ENCODE measurements at regions not wholly inside any gene's neighbourhood (a gene's known extent, or its start where the extent isn't known, plus 50 kb on each side); places are given as distances from the start of the nearest gene placed in this dataset.

DNA sequence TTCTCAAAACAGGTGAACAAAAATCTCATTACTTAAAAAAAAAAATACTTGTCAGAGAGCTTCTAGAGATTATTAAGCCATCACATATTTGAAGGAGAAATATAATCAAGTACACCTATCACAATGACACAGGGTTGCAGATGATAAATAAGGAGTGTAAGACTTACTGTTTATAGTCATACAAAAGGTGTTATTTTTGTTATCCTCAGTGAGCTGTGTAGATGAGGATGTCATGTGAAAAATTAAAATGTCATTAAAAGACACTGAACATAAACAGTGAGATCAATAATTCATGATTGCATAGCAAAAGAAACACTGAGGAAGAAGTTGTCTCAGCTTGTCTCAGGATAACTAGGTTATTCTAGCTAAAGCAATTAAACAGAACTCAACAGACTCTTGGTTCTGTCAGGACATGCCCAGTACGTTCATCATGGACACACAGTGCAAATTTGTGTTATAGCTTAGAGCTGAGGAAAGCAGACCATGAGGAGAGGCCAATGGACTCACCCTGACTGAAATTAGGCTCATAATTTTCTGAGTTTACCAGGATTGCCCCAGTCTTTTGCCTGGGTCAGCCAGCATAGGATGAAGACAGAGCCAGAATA is 1162.6 kb upstream of the C9orf72 start:
- no peaks in the 10 kb centered on the region for H3K9me3 ChIP-seq (ENCODE audit: low read depth, low read length)
- no peaks in the 10 kb centered on the region for H3K4me1 ChIP-seq (ENCODE audit: insufficient read depth, low read length)
- no peaks in the 10 kb centered on the region for H3K27me3 ChIP-seq (ENCODE audit: insufficient read depth, low read length)
- H3K4me3 ChIP-seq (ENCODE audit: low read length) = no peak overlapping the region

GRCh38 chr9:28741459-28741858 is 1168.2 kb upstream of the C9orf72 start:
- Histone ChIP-seq H3K4me1 (ENCODE audit: insufficient read depth, low read length) (no peaks in the 10 kb centered on the region), H3K4me3 (ENCODE audit: low read length) (no peak overlapping the region), H3K9me3 (ENCODE audit: low read depth, low read length) (no peaks in the 10 kb centered on the region), H3K27me3 (ENCODE audit: insufficient read depth, low read length) (no peaks in the 10 kb centered on the region)

GRCh38 chr9:28747351-28747985 is 1174.2 kb upstream of the C9orf72 start:
- no peaks in the 10 kb centered on the region for H3K4me1 ChIP-seq (ENCODE audit: insufficient read depth, low read length)
- no peak overlapping the region for H3K4me3 ChIP-seq (ENCODE audit: low read length)
- H3K27me3 ChIP-seq (ENCODE audit: insufficient read depth, low read length) = no peaks in the 10 kb centered on the region
- H3K9me3 ChIP-seq (ENCODE audit: low read depth, low read length) = no peaks in the 10 kb centered on the region

DNA sequence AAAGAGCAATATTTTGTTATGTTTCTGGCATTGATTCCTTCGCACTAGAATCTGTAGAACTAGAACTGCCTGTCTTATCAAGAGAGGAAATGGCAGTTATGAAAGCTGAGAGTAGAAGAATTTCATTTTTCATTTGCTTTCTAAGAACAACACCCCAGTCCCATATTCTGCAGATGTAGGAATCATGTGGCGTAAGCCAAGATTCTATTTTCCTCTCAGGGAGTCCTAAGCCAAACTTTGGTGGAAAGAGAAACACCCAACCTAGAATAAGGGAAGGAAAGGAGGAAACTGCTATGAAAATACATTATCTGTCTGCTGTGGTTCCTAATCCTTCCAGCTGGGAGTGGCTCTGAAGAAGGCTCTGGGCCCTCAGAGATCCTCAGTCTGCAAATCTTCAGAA is 1176.9 kb upstream of the C9orf72 start:
- no peak overlapping the region for H3K4me3 ChIP-seq (ENCODE audit: low read length)
- H3K27me3 ChIP-seq (ENCODE audit: insufficient read depth, low read length) = no peaks in the 10 kb centered on the region

DNA sequence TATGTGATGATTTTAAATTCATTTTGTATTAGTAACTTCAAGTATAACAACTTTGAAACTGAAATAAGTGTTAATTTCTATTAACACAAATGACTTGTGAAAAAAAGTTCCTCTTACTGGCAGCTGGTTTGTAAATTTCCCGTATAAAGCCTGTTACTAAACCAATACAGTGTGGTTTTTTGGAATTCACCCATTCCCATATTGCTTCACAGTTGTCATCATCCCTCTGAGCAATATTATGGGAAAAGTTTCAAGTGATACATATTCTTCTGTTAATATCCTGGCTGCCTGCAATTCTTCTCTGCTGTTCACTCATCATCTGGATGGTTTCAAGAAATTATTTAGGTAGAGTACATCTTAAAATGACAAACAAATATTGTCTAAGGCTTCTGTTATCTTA is 1185.1 kb upstream of the C9orf72 start:
- Histone ChIP-seq H3K27me3 (ENCODE audit: insufficient read depth, low read length) (no peaks in the 10 kb centered on the region), H3K4me3 (ENCODE audit: low read length) (no peak overlapping the region), H3K4me1 (ENCODE audit: insufficient read depth, low read length) (no peaks in the 10 kb centered on the region), H3K9me3 (ENCODE audit: low read depth, low read length) (no peaks in the 10 kb centered on the region)

More for the DNA sequence above, 1176.9 kb upstream of the C9orf72 start:
- Histone ChIP-seq H3K4me1 (ENCODE audit: insufficient read depth, low read length) (no peaks in the 10 kb centered on the region), H3K9me3 (ENCODE audit: low read depth, low read length) (no peaks in the 10 kb centered on the region)

- H3K4me3 ChIP-seq (ENCODE audit: low read length) = no peak overlapping the region
- H3K9me3 ChIP-seq (ENCODE audit: low read depth, low read length) = peaks cover 2% of the 10 kb centered on the region
- no peaks in the 10 kb centered on the region for H3K4me1 ChIP-seq (ENCODE audit: insufficient read depth, low read length)
- H3K27me3 ChIP-seq (ENCODE audit: insufficient read depth, low read length) = no peaks in the 10 kb centered on the region
Measured at GRCh38 chr9:28758971-28759370, 1185.7 kb upstream of the C9orf72 start.

- Histone ChIP-seq H3K27me3 (ENCODE audit: insufficient read depth, low read length) (no peaks in the 10 kb centered on the region), H3K4me3 (ENCODE audit: low read length) (no peak overlapping the region), H3K4me1 (ENCODE audit: insufficient read depth, low read length) (no peaks in the 10 kb centered on the region), H3K9me3 (ENCODE audit: low read depth, low read length) (peaks cover 11% of the 10 kb centered on the region)
Measured at GRCh38 chr9:28762167-28762566, 1188.9 kb upstream of the C9orf72 start.

DNA sequence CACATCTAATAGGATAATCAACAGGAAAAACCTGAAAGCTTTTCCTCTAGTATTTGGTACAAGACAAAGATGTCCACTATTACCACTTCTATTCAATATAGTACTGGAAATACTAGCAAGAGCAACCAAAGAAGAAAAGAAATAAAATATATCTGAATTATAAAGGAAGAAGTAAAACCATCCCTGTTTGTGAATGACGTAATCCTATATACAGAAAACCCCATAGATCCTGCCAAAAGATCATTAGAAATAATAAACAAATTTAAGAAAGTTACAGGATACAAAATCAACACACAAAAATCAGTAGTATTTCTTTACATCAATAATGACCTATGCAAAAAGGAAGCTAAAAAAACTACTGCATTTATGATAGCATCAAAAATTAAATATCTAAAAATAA is 1191.3 kb upstream of the C9orf72 start:
- Histone ChIP-seq H3K4me3 (ENCODE audit: low read length) (no peak overlapping the region), H3K27me3 (ENCODE audit: insufficient read depth, low read length) (no peaks in the 10 kb centered on the region)

GRCh38 chr9:28770226-28770625 is 1196.9 kb upstream of the C9orf72 start:
- Histone ChIP-seq H3K4me3 (ENCODE audit: low read length) (no peak overlapping the region), H3K27me3 (ENCODE audit: insufficient read depth, low read length) (no peaks in the 10 kb centered on the region), H3K9me3 (ENCODE audit: low read depth, low read length) (peaks cover 4% of the 10 kb centered on the region), H3K4me1 (ENCODE audit: insufficient read depth, low read length) (no peaks in the 10 kb centered on the region)

More for the DNA sequence above, 1191.3 kb upstream of the C9orf72 start:
- Histone ChIP-seq H3K9me3 (ENCODE audit: low read depth, low read length) (peaks cover 11% of the 10 kb centered on the region), H3K4me1 (ENCODE audit: insufficient read depth, low read length) (no peaks in the 10 kb centered on the region)

DNA sequence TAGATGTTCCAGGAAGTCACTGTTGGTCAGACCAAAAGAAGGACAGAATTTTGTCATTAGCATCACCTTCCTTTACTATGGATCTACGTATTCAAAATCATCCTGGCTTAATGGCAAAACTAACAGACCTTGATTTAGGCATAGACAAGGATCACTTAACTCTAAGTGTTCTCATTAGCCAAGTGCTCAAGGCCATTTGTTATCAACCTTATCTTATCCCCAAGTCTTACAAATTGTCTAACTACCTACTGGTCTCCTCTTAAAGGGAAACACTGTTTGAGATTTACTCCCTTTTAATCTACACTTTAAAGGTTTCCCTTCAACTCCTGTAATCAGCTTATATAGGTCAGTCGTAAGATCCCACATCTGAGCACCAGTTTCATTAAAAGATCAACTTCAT is 1197.5 kb upstream of the C9orf72 start:
- Histone ChIP-seq H3K27me3 (ENCODE audit: insufficient read depth, low read length) (no peaks in the 10 kb centered on the region), H3K9me3 (ENCODE audit: low read depth, low read length) (peaks cover 4% of the 10 kb centered on the region), H3K4me1 (ENCODE audit: insufficient read depth, low read length) (no peaks in the 10 kb centered on the region), H3K4me3 (ENCODE audit: low read length) (no peak overlapping the region)

DNA sequence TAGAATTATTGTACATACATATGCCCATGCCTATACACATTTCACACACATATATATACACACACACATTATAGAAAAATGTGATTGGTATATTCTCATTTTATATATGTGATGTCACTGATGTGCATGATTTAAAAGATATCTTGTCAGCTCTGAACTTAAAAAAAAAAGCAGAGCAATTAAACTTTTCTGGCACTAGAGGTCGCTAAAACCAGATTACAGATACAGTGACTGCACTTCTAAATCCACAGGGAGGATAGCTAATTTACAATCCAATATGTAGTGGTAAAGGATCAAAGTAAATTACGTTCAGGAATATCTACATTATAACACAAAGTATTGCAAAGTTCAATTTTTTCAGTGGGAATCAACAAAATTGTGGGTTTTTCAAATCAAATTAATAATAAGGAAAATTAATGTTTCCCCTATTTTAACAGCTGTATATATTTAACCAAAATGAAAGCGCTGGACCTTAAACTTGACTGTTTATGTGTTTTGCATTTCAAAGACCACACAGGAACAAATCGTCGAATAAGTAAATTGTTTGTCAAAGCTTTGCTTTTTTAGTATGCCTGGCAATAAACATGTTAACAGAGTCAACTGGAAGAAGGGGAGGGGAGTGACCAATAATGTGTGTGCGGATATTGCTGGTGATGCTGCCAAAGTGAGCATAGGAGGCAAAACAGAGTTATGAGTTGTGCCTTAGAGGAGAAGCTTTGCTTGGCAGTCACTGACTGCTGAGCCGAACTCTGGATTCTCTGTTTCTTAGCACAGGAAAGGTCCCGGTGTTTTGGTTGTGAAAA is 1201.4 kb upstream of the C9orf72 start:
- no peaks in the 10 kb centered on the region for H3K9me3 ChIP-seq (ENCODE audit: low read depth, low read length)
- no peaks in the 10 kb centered on the region for H3K27me3 ChIP-seq (ENCODE audit: insufficient read depth, low read length)
- no peaks in the 10 kb centered on the region for H3K4me1 ChIP-seq (ENCODE audit: insufficient read depth, low read length)
- H3K4me3 ChIP-seq (ENCODE audit: low read length) = no peak overlapping the region

- H3K4me3 ChIP-seq (ENCODE audit: low read length) = no peak overlapping the region
- no peaks in the 10 kb centered on the region for H3K27me3 ChIP-seq (ENCODE audit: insufficient read depth, low read length)
- no peaks in the 10 kb centered on the region for H3K4me1 ChIP-seq (ENCODE audit: insufficient read depth, low read length)
- H3K9me3 ChIP-seq (ENCODE audit: low read depth, low read length) = no peaks in the 10 kb centered on the region
Measured at GRCh38 chr9:28779243-28779642, 1206.0 kb upstream of the C9orf72 start.

DNA sequence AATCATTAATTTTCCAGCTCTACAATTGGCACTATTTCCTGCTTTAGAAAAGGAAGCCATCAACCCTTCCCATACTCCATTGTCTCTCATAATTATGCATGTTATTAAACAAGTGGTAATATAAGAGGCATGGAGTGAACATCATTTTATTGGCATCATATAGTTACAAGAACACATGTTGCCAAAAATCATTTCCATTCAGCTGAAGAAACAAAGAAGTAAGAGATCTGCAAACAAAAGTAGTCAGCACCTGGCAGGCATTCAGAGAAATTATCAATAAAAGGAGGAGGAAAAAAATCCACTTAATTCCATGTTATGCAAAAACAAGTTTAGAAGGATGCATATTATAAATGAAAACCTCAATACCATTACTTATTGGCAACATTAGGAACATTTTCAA is 1208.2 kb upstream of the C9orf72 start:
- Histone ChIP-seq H3K4me3 (ENCODE audit: low read length) (no peak overlapping the region), H3K4me1 (ENCODE audit: insufficient read depth, low read length) (no peaks in the 10 kb centered on the region), H3K9me3 (ENCODE audit: low read depth, low read length) (no peaks in the 10 kb centered on the region), H3K27me3 (ENCODE audit: insufficient read depth, low read length) (no peaks in the 10 kb centered on the region)

GRCh38 chr9:28782630-28783029 is 1209.3 kb upstream of the C9orf72 start:
- H3K4me3 ChIP-seq (ENCODE audit: low read length) = no peak overlapping the region
- H3K9me3 ChIP-seq (ENCODE audit: low read depth, low read length) = no peaks in the 10 kb centered on the region
- H3K27me3 ChIP-seq (ENCODE audit: insufficient read depth, low read length) = no peaks in the 10 kb centered on the region
- no peaks in the 10 kb centered on the region for H3K4me1 ChIP-seq (ENCODE audit: insufficient read depth, low read length)

DNA sequence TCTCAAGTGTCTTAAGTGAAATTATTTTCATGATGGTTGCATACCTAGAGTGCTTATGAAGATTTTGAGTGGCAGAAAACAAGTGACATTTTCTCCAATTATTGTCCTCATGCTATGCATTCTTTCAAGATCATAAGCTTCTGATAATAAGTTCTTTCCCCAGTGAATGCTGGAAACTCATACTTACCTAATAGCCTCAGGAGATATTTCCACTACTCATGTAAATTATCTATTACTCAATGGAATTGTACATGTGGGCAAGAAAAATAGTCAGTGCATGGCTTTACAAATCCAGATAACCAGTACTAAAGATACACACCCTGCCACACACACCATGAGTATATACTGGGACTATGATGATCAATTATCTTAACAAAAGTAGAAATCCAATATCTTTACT is 1219.4 kb upstream of the C9orf72 start:
- Histone ChIP-seq H3K27me3 (ENCODE audit: insufficient read depth, low read length) (no peaks in the 10 kb centered on the region), H3K4me1 (ENCODE audit: insufficient read depth, low read length) (no peaks in the 10 kb centered on the region), H3K9me3 (ENCODE audit: low read depth, low read length) (no peaks in the 10 kb centered on the region), H3K4me3 (ENCODE audit: low read length) (no peak overlapping the region)
